ENCODE measurements at regions not wholly inside any gene's neighbourhood (a gene's known extent, or its start where the extent isn't known, plus 50 kb on each side); places are given as distances from the start of the nearest gene placed in this dataset.
A peak's percentile ranks its signal among the peaks of the same experiment; 100 is the strongest.
"Not testable (repeated sequence)": the region's sequence is repeated elsewhere in the genome, so short reads cannot be mapped to it uniquely, and the experiment has no call there.

DNA sequence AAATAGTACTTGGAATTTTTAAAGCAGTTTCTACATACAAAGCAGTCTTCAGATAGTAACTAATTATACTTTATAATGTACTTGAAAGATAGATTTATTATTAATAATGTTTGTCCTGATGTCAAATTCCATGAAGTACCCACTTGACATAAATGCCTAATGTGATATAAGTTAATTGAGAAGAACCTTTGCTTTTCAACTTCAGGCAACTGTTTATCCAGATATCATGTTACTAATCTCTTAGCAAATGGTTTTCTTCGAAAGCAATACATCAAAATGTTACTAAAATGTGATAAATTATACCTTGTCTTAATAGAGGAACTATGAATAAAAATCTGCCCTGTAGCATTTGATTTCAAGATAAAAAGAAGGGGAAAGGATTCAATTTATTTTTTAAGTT is 146.8 kb upstream of the FBXL17 start:
- DNase-seq = no peak

DNA sequence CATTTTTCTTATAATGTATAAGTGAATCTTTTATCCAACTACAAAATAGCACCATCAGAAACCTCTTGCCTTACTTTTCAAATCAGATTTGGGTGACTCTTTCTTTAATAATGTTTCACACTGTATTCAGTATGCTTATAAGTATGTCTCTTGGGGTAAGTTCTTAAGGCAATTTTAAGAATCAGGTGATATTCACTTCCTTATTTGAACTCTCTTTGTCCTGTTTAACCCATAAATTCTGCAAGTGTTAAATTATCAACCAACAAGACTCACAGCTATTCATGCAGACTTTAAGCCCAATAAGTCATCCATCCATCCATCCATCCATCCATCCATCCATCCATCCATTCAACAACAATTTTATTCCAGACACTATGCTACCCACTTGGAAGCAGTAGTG is 142.7 kb upstream of the FBXL17 start:
- no peak for DNase-seq

DNA sequence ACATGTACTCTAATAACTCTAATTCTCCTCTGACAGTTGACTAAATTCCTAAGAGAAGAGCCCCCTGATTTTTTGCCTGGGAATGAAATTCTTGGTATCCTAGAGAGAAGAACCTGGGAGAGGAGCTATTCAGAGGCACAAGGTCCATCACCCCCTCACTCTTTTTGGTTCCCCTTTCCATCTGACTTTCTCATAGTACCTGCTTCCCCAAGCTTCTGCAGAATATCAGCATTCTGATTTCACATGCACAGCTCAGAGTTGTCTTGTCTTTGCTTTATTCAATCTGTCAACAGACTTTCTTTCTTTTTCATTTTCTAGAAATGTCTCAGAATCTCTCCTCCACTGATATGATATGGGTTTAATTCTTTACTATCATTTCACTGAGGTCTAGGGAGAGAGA is 141.5 kb upstream of the FBXL17 start:
- no peak for DNase-seq

DNA sequence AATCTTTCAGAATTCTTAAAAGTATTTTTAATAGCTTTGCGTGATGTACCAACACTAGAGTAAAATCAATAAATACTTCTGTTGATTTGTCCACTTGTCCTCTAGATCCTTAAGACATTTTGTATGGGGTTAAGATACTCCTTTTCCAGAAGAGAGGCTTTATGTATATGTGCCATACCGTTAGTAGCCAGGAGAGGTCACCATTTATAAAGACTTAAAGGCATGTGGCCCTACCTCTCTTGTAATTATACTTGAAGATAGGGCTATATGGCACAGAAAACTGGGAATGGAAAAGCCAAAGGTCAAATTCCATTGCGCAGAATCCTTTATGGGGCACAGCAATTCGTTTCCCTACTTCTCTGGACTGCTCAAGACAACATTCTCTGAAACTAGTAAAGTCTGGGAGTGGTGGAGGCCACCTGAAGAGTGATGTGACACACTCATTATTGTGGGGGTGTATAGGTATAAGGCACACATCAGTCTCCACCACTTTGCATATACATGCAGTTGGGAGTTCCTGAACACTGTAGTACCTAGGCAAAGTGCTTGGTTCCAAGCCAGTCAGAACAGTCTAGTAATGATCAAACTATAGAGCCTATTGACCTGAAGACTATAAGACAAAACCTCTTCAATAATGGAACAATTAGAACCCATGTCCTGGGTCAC is 140.1 kb upstream of the FBXL17 start:
- DNase-seq = peak; percentile 21

DNA sequence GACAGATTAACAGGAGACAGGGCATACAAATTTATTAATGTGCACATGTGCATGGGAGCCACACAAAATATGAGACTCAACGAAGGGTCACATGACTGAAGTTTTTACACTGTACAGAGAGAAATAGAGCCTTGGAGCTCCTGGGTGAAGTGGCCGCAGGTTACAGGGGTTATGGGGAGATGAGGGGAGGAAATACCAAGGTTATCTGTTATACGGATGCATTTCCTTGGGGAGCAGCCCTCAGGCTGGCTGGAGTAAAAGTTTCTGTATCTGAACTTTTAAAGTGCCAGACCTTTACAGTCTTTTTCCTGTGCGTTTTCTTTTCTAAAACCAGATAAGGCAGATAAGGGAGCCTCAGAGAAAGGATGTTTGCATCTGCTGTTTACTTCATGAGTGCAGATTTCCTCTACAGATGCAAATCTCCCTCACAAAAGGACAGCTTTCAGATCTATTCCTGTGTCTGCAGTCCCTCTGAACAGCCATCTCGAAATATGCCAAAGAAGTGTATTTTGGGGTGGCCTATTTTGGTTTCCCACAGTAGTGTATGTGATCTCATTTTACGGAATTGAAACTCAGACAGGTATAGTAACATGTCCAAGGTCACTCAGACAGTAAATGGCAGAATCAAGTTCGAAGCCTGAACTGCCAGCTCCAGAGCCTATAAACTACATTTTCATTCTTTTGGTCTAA is 139.3 kb upstream of the FBXL17 start:
- DNase-seq = no peak

DNA sequence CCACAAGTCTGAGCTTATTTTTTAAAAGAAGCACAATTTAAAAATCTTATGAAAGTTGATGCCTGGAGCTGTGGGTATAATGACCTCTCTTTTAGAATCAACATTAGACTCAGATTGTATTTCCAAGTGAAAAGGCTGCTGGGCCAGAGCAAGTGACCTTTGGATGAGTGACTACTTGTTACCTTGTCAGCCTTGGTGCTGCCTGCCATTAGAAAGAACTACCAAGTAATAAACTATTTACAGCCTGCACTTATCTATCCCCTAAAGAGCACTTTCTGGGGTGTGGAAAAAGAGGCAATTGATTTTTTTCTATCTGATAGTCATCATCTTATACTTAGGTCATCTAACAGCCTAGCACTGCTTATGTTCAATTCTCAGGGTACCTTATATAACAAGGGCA is 134.9 kb upstream of the FBXL17 start:
- DNase-seq = no peak

DNA sequence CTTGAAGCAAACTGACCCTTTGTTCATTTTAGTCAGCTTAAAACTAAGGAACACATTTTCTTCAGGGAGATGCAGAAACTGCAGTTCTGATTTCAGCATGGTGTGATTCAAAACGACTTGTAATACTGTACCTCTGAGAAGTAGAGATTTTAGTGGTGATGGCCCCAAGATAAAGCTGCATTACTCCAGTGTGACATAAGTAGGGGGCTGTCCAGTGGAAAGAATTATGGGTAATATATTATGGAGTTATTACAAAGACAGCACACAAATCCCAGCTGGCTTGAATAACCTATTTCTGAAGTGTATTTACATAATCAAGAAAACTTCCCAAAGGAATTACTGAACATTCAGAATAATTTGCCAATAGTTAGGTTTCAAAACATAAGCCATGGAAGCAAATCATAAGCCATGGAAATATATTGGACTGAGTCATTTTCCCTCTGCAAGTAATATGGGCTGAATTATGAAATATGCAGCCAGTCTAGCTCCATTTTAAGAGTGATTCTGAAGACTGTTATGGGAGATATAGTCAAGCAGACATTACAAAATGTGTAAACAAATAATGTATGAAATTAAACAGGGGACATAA is 133.7 kb upstream of the FBXL17 start:
- no peak for DNase-seq

DNA sequence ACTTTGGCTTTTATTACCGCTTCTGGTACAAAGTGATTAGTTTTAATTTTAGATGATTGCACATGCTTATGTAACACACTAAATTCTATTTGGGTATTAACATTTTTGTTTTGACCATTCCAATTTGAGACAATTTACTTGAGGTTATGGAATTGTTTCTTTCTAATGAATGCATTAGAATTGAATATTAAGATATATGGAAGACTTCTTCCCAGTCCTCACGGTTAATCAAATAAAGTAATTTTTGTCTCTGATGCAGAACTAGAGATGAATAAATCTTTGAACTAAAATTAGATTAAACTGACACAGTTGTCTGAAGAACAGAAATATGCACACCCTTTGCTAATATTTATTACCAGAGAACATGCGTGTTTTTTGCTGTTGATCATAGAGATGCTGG is 127.1 kb upstream of the FBXL17 start:
- no peak for DNase-seq

DNA sequence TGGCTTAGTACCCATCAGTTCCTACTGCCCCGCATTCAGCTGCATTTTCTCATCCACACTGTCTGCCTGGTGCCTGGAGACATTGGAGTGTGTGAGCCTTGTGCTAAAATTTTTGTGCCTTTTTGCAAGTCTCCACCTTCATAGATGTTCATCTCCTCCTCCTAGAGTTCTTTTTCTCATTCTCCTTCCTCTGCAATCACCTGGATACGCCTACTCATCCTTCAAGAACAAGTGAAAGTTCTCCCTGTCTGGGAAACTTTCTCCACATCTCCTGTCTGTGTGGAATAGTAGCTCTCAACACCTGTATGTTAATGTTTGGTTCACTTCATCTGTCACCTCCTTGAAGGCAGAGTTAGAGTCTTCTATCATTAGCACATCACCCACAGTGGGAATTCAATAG is 125.7 kb upstream of the FBXL17 start:
- no peak for DNase-seq

DNA sequence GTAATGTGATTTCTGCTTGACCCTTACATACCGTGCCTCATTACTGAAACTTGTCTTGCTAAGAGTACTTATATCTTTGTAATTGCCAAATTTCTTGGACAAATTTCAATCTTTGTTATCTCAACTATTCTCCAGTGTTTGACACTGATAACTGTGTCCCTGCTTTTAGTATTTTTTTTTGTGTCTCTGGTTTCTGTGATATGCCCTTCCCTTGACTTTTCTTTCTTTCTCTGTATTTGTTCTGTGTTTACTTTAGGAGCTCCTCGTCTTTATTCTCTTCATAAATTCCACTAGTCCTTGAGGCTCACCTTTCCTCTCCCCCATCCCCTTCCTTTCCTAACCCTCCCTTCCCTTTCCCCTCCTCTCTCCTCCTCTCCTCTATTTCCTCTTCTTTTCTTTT is 123.7 kb upstream of the FBXL17 start:
- no peak for DNase-seq

DNA sequence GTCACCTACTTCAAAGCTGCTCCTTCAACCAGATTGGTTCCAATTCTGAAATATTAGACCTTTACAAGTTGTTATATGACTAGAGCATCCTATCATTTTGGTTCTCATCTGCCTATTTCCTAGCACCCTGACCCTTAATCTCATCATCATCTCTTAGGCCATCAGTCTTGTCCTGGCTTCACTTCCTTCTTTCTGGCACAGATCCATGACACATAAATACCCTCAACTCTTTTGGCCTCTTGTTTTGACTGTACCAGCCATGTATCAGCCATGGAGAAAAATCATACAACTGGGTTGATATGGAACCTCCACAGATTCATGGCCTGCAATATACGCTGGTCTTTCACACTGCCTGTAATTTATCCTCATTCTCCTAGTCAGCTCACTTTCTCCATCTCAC is 123.1 kb upstream of the FBXL17 start:
- no peak for DNase-seq

DNA sequence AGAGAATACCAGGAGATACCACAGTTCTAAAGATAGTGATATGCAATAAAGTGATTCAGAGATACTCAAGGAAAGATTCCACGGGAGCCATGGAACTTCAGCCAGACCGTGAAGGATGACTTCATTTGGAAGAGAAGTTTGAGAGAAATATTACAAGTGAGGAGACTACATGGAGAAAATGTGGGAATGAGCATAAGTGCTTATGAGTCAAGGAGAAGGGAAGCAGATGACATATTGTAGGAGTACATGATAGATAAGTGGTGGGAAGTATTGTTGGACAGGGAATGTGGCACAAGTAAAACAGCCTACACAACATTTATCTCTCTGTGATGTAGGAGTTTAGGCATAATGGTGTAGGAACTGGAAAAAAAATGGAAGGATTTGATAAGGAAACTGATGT is 122.1 kb upstream of the FBXL17 start:
- DNase-seq = no peak

DNA sequence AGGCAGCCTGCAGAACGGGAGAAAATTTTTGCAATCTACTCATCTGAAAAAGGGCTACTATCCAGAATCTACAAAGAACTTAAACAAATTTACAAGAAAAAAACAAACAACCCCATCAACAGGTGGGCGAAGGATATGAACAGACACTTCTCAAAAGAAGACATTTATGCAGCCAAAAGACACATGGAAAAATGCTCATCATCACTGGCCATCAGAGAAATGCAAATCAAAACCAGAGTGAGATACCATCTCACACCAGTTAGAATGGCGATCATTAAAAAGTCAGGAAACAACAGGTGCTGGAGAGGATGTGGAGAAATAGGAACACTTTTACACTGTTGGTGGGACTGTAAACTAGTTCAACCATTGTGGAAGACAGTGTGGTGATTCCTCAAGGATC is 113.7 kb upstream of the FBXL17 start:
- DNase-seq = not testable (repeated sequence)

DNA sequence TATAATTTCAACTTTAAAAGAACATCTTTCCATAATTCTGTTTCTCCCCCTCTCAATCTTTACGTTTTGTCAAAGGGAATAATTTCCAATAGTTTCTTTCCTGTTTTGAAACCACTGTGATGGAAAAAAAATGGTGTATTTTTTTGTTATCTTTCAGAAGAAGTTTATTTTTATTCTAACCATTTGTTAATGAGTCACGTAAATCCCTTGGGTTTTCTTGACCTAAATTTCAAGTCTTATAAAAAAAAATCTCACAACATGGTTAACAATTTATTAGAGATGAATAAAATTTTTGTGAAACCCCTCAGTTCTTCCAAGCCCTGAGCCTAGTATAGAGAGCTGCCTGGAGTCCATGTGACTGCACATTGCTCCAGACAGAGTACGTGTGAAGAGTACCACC is 106.1 kb upstream of the FBXL17 start:
- DNase-seq = no peak

DNA sequence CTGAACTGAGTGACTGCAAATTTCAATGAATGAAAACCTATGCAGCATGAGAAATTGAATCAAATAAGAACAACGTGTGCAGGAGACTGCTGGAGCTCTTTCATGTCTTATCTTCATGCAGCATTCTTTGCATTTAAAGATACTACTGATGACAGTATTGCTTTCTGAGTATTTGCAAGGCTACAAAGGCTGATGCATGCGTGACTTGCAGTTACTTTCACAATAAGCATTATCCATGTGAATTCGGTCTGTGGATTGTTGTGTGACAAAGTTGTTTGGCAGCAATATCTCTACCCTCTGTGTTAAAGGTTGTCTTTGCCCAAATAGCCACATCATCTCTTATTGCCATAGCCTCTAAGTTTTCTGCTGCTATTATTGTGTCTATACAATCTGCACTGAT is 102.1 kb upstream of the FBXL17 start:
- no peak for DNase-seq

DNA sequence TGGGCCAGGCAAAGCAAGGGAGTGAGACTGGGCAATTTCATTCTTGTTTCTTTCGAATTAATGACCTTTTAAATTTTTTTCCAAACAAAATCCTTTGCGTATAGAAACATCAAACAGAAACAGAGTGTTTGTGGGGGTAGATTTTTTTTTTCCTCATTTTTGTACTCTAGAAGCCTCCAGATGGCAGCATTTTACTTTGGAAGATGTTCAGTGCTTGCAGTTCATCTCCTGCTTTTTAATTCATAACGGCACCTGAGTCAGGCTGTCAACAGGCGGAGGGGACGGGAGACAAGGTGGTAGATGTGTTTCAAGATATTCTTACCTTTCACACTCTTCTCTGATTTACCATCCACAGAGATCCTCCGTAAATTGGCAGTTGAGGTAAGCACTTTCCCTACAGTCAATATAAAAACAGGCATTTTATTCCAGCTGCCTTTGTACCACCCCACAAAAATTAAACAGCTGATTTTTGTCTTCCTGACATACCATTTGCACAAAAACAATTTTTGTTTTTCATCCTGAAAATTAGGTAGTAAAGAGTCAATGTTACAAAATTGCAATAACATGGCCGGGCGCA is 99.5 kb upstream of the FBXL17 start:
- no peak for DNase-seq

DNA sequence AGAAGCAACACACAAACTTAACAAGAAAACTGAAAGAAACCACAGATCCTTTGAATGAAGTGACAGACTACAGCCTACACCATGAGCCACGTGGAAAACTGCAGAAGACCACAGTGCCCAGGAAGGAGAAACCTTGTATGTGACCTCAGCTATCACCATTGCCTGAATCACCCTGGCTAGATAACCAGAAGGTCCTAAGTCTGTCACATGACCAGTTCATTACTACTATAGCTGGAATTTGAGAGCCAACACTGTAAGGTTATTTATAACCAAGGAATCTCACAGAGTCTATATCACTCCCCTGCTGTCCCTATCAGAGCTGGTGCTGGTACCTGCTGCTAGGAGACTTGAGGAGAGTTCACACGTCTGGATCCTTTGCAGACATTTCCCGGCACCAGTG is 90.3 kb upstream of the FBXL17 start:
- DNase-seq = no peak

DNA sequence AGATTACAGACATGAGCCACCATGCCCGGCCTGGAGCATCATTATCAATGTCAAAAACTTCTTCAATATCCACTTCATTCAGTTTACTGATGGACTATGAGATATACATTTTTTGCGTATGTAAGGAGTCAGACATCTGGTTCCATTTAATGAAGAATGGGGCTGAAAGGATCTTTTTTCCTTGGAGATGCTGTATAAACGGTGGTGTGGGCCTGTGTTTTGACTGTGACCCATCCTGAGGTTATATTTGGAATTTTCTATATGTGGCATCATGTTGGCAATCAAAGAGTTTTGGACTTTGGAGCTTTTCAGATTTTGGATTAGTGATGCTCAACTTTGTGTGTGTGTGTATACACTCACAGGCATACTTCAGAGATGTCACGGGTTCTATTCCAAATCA is 85.7 kb upstream of the FBXL17 start:
- no peak for DNase-seq

DNA sequence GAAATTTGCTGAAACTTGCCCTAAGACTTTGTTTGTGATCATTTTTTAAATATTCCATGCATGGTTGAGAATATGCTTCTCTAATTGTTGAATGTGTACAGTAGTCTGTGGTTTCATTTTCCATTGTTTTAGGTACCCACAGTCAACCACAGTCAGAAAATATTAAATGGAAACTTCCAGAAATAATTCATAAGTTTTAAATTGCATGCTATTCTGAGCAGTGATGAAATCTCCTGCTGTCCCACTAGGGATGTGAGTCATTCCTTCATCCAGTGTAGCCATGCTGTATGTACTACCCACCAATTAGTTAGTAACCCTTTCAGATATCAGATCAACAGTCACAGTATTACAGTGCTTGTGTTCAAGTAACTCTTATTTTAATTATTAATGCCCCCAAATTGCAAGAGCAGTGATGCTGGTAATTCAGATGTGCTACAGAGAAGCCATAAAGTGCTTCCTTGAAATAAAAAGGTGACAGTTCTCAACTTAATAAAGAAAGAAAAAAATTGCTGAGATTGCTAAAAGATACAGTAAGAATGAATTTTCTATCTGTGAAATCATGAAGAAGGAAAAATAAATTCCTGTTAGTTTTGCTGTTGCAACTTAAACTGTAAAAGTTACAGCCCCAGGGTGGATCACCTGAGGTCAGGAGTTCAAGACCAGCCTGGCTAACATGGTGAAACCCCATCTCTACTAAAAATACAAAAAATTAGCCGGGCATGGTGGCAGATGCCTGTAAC is 79.9 kb upstream of the FBXL17 start:
- no peak for DNase-seq

DNA sequence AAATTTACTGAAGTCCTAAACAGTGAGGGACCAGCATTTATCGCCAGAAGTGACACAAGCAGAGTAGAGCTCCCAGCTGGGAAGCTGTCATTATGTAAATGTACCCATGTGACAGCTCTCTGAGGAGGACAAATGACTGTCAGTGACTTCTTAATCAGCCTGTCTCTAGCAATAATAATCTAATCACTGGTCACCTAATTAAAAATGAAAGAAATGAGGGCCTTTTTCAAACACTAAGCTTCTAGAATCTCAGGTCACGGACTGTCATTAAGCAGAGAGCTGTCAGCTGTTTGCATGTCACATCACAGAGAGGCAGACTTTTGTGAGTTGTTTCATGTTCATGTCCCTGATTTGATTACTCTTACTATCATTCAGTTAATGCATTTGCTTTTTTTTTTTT is 77.9 kb upstream of the FBXL17 start:
- DNase-seq = no peak

DNA sequence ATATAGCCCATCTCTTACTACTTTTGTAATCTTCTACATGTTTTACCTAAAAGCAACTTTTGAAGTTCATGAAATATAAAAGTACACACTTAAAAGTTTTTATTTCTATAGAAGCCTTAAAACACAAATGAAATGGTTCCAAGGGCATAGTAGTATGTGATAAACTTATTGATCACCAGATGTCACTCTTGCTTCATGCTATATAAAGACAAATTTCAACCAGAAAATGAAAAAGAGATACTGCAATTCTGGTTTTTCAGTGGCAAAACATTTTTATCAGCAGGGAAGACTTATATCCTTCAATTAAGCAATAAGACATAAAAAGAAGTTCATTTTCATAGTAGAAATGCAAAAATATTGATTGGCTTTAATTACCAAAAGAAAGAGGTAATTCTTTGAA is 69.4 kb upstream of the FBXL17 start:
- no peak for DNase-seq

DNA sequence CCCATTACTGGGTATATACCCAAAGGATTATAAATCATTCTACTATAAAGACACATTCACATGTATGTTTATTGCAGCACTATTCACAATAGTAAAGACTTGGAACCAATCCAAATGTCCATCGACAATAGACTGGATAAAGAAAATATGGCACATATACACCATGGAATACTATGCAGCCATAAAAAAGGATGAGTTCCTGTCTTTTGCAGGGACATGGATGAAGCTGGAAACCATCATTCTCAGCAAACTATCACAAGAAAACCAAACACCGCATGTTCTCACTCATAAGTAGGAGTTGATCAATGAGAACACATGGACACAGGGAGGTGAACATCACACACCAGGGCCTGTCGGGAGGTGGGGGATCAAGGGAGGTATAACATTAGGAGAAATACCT is 62.2 kb upstream of the FBXL17 start:
- not testable (repeated sequence) for DNase-seq

DNA sequence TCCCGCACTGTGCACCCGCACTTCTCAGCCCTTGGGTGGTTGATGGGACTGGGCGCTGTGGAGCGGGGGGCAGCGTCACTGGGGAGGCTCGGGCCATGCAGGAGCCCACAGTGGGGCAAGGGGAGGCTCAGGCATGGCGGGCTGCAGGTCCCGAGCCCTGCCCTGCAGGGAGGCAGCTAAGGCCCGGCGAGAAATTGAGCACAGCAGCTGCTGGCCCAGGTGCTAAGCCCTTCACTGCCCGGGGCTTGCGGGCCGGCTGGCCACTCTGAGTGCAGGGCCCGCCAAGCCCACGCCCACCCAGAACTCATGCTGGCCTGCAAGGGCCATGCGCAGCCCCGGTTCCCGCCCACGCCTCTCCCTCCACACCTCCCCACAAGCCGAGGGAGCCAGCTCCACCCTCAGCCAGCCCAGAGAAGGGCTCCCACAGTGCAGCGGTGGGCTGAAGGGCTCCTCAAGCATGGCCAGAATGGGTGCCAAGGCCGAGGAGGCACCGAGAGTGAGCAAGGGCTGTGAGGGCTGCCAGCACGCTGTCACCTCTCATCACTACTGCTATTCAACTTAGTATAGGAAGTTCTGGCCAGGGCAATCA is 60.3 kb upstream of the FBXL17 start:
- not testable (repeated sequence) for DNase-seq

Measured in NCI-H774 (cell line).